ENCODE measurements at regions not wholly inside any gene's neighbourhood (a gene's known extent, or its start where the extent isn't known, plus 50 kb on each side); places are given as distances from the start of the nearest gene placed in this dataset.

- no peak overlapping the region for H3K27ac ChIP-seq (ENCODE audit: low read depth, low read length)
- Mint-ChIP-seq H3K27ac (no peak overlapping the region), H3K4me1 (no peaks in the 10 kb centered on the region), H3K27me3 (peaks cover 20 to 47% (median 38%) of the 10 kb centered on the region in 5 donors), H3K36me3 (no peaks in the 10 kb centered on the region), H3K4me3 (no peak overlapping the region), H3K9me3 (peaks cover 0 to 6% (median 0%) of the 10 kb centered on the region in 11 donors)
- H3K4me1 ChIP-seq (ENCODE audit: control insufficient read depth in 2 of 2, insufficient read depth in 2 of 2, low read length in 2 of 2) = no peaks in the 10 kb centered on the region
- no peak for ATAC-seq
- H3K27me3 ChIP-seq (ENCODE audit: control insufficient read depth in 2 of 2, insufficient read depth in 2 of 2, low read length in 2 of 2) = no peaks in the 10 kb centered on the region
- CTCF ChIA-PET = no interaction called here
- no peak overlapping the region for H3K4me3 ChIP-seq (ENCODE audit: low read length)
- POLR2A ChIA-PET = interaction anchor here (0.8 kb wide), 1 partner anchor 859 kb away, joined by 3 read pairs; no protein-coding TSS in a partner anchor
- no peaks in the 10 kb centered on the region for H3K9me3 ChIP-seq (ENCODE audit: control insufficient read depth in 2 of 3, low read length in 3 of 3)
- H3K36me3 ChIP-seq (ENCODE audit: control insufficient read depth in 2 of 3, insufficient read depth in 3 of 3, low read length in 3 of 3) = no peaks in the 10 kb centered on the region
- intact Hi-C loops (cut with micrococcal nuclease) = no loop called here
- no peak for DNase-seq
Observed at GRCh38 chr1:231478019-231478785, 50.3 kb upstream of the TSNAX start.
